GM12878 (cell line): ENCODE measurements at regions not wholly inside any gene's neighbourhood (a gene's known extent, or its start where the extent isn't known, plus 50 kb on each side); places are given as distances from the start of the nearest gene placed in this dataset.

Experiments used
- ATAC-seq: fragments of 200-7000 bp; cut with Tn5 transposase; 3 replicates; pipeline ENCODE4 v1.9.1; 2020; ENCODE audit warnings: mild to moderate bottlenecking, moderate library complexity
- BruUV-seq: library from RNA; stranded (reverse); fragments of 400-500 nt; replicated peaks from 2 replicates; lab custom pipeline; 2021; lab: Mats Ljungman, UMichigan
- CTCF ChIA-PET: fragments of 300-600 bp; sonication (Branson Sonifier 250); formaldehyde crosslinking; extraction: SDS; loops from one replicate; lab custom pipeline; 2021; ENCODE audit warnings: inconsistent platforms; lab: Yijun Ruan, JAX
- POLR2A ChIA-PET: fragments of 350-600 bp; formaldehyde crosslinking; extraction: SDS; loops from one replicate; lab custom pipeline; 2021; ENCODE audit warnings: inconsistent platforms; lab: Charles Lee
- RAD21 ChIA-PET: fragments of 300-600 bp; sonication (Branson Sonifier 250); formaldehyde crosslinking; loops from one replicate; lab custom pipeline; 2023; ENCODE audit warnings: antibody characterized with exemption; ENCODE audit not compliant: unreplicated experiment; lab: Charles Lee
- SMC1A ChIA-PET: fragments of 300-600 bp; sonication (Branson Sonifier 250); formaldehyde crosslinking; loops from one replicate; lab custom pipeline; 2023; ENCODE audit not compliant: unreplicated experiment, uncharacterized antibody; lab: Charles Lee
- DNase-seq: peaks from one replicate; pipeline ENCODE4 v3.0.0-alpha.2; 2011; ENCODE audit warnings: low read depth, low spot score
- FAIRE-seq: peaks from 3 replicates; lab custom pipeline; 2011; peaks lifted over from hg19 to GRCh38; lab: Jason Lieb, UNC
- H2AFZ ChIP-seq: 2 replicates; pipeline ENCODE4 v1.6.0; 2011; ENCODE audit warnings: low read depth, low read length, control low read depth; ENCODE audit not compliant: control insufficient read depth
- H3K27ac ChIP-seq: 2 replicates; pipeline ENCODE4 v1.5.1; 2011; ENCODE audit warnings: control low read depth; ENCODE audit not compliant: control insufficient read depth, insufficient read depth
- H3K27me3 ChIP-seq, 2 experiments: replicated peaks in 1 of 2; 2 replicates each; pipeline versions ENCODE4 v1.6.0 to v1.6.1; 2011; ENCODE audit warnings: low read length in 1 of 2; ENCODE audit not compliant: control insufficient read depth in 2 of 2, insufficient read depth in 2 of 2
- H3K36me3 ChIP-seq, 2 experiments: 2 replicates each; pipeline ENCODE4 v1.5.1; 2011; ENCODE audit warnings: low read length in 1 of 2; ENCODE audit not compliant: control insufficient read depth in 2 of 2, insufficient read depth in 2 of 2
- H3K4me1 ChIP-seq: 2 replicates; pipeline ENCODE4 v1.6.1; 2011; ENCODE audit warnings: mild to moderate bottlenecking, low read length, moderate library complexity, mixed read lengths; ENCODE audit not compliant: control insufficient read depth, insufficient read depth
- H3K4me2 ChIP-seq: 2 replicates; pipeline ENCODE4 v1.6.0; 2011; ENCODE audit warnings: control low read depth; ENCODE audit not compliant: control insufficient read depth, insufficient read depth
- H3K4me3 ChIP-seq: fragments of 200-600 bp; sonication (generic); 2 replicates; pipeline ENCODE4 v1.5.1; 2016
- H3K79me2 ChIP-seq: 2 replicates; pipeline ENCODE4 v1.6.0; 2011; ENCODE audit warnings: low read length; ENCODE audit not compliant: control insufficient read depth, insufficient read depth
- H3K9ac ChIP-seq: 2 replicates; pipeline ENCODE4 v1.8.0; 2011; ENCODE audit warnings: low read length, control low read depth, mixed read lengths; ENCODE audit not compliant: control insufficient read depth, insufficient read depth
- H3K9me3 ChIP-seq: replicated peaks from 3 replicates; pipeline ENCODE4 v1.5.1; 2011; ENCODE audit warnings: mild to moderate bottlenecking, low read length; ENCODE audit not compliant: control insufficient read depth, insufficient read depth
- H4K20me1 ChIP-seq: 2 replicates; pipeline ENCODE4 v1.6.0; 2011; ENCODE audit not compliant: control insufficient read depth, insufficient read depth
- MTA2 ChIP-seq: fragments of 450-650 bp; IDR thresholded peaks from 2 replicates; pipeline ENCODE4 v1.6.1; 2016; ENCODE audit warnings: low read depth, mild to moderate bottlenecking, moderate library complexity
- MYC ChIP-seq: IDR thresholded peaks from 2 replicates; pipeline ENCODE4 v1.6.1; 2011; ENCODE audit warnings: mild to moderate bottlenecking, low read length, moderate library complexity, inconsistent platforms; ENCODE audit not compliant: insufficient read depth, insufficient replicate concordance, insufficient read length, severe bottlenecking
- NR2C1 ChIP-seq: fragments of 450-650 bp; IDR thresholded peaks from 2 replicates; pipeline ENCODE4 v1.6.1; 2017; ENCODE audit warnings: antibody characterized with exemption, mild to moderate bottlenecking, moderate library complexity
- NR2C2 ChIP-seq: IDR thresholded peaks from 2 replicates; pipeline ENCODE4 v1.6.1; 2011; ENCODE audit warnings: borderline replicate concordance, low read depth; ENCODE audit not compliant: control insufficient read depth, insufficient read length
- NR2F1 ChIP-seq: fragments of 450-650 bp; conservative IDR thresholded peaks from 2 replicates; pipeline ENCODE4 v1.6.1; 2017; ENCODE audit warnings: mild to moderate bottlenecking
- PKNOX1 ChIP-seq: fragments of 450-650 bp; IDR thresholded peaks from 2 replicates; pipeline ENCODE4 v1.6.1; 2016; ENCODE audit warnings: mild to moderate bottlenecking
- POLR2AphosphoS2 ChIP-seq: IDR thresholded peaks from 2 replicates; pipeline ENCODE4 v1.6.1; 2011; ENCODE audit warnings: low read depth, mild to moderate bottlenecking, low read length, improper control_type of control experiment, moderate library complexity
- RAD51 ChIP-seq: fragments of 450-650 bp; IDR thresholded peaks from 2 replicates; pipeline ENCODE4 v1.6.1; 2016; ENCODE audit warnings: moderate library complexity, mild to moderate bottlenecking, inconsistent platforms
- SIX5 ChIP-seq: IDR thresholded peaks from 2 replicates; pipeline ENCODE4 v1.6.1; 2011; ENCODE audit warnings: mild to moderate bottlenecking, low read depth, low read length, moderate library complexity; ENCODE audit not compliant: severe bottlenecking
- STAT3 ChIP-seq: IDR thresholded peaks from 2 replicates; pipeline ENCODE4 v1.6.1; 2011; ENCODE audit warnings: low read depth, low read length, improper control_type of control experiment
- WRNIP1 ChIP-seq: IDR thresholded peaks from 2 replicates; pipeline ENCODE4 v1.6.1; 2011; ENCODE audit warnings: low read depth, low read length, improper control_type of control experiment, borderline replicate concordance
- YBX1 ChIP-seq: fragments of 450-650 bp; IDR thresholded peaks from 2 replicates; pipeline ENCODE4 v1.6.1; 2016; ENCODE audit warnings: antibody characterized with exemption
- ZNF384 ChIP-seq: IDR thresholded peaks from 2 replicates; pipeline ENCODE4 v1.6.1; 2012; ENCODE audit warnings: low read depth, mild to moderate bottlenecking, low read length, improper control_type of control experiment, borderline replicate concordance
- WGBS: methylation state at CpG from one replicate; pipeline ENCODE4 v1.1.6; 2016; ENCODE audit warnings: low lambda C conversion rate; ENCODE audit not compliant: insufficient replicate concordance, insufficient coverage; ENCODE audit errors: missing lambda C conversion rate; 5-methylcytosine and 5-hydroxymethylcytosine counted together
- in situ Hi-C: fragments of 300-500 bp; cut with MboI; formaldehyde crosslinking; loops from 9 replicates; pipeline ENCODE4 v1.14.3; 2018; ENCODE audit warnings: mixed read lengths
- intact Hi-C: fragments of 100-400 bp; cut with micrococcal nuclease; formaldehyde crosslinking; loops from one replicate; pipeline ENCODE4 v1.14.2; 2022; ENCODE audit not compliant: unreplicated experiment
- TF ChIP-seq, protein P1 (sequence below): fragments of 450-650 bp; formaldehyde crosslinking; IDR thresholded peaks from 2 replicates; pipeline ENCODE4 v1.4.0; 2022; ENCODE audit warnings: mild to moderate bottlenecking, moderate library complexity

GRCh38 chr7:156383526-156383925 lies 257.0 kb upstream of the RNF32 start:
- Histone ChIP-seq H3K27me3 (no peaks in the 10 kb centered on the region; a peak in 1 of 4 replicates), H4K20me1 (no peaks in the 10 kb centered on the region), H3K27ac (no peak overlapping the region), H3K4me2 (no peak overlapping the region), H3K9me3 (no peaks in the 10 kb centered on the region), H3K9ac (no peak overlapping the region), H3K79me2 (no peaks in the 10 kb centered on the region), H3K36me3 (no peaks in the 10 kb centered on the region), H2AFZ (no peak overlapping the region), H3K4me3 (no peak overlapping the region), H3K4me1 (no peaks in the 10 kb centered on the region)
- BruUV-seq = no TSS peak
- in situ Hi-C loops = no loop called here
- DNase-seq = no peak
- intact Hi-C loops = no loop called here
- ChIA-PET SMC1A (no interaction called here), CTCF (no interaction called here), POLR2A (no interaction called here), RAD21 (no interaction called here)
- WGBS = 14% methylated on average over 4 of the region's 4 CpGs
- TF ChIP-seq RAD51 = no peak
- no peak for FAIRE-seq
- no peak for ATAC-seq

DNA sequence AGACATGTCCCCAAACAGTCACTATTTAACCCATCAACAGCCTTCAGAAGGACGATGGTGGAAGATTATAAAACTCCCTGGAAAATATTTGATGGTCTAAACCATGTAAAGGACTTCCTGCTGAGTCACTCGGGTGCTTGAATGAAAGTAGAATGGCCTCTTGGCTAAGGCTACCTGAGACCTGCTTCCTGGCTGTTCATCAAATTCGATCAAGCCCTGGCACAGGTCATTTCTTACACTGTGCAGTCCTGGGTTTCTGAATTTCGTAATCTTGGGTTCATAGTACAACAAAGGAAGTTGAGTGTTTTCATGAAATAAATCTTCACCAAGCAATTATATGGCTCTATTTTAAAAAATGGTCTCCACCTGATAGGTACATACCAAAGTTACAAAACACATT lies 260.3 kb upstream of the RNF32 start:
- H3K4me3 ChIP-seq = no peak overlapping the region
- H3K36me3 ChIP-seq = no peaks in the 10 kb centered on the region
- no TSS peak for BruUV-seq
- in situ Hi-C loops (no loop called here), intact Hi-C loops (no loop called here)
- H3K9me3 ChIP-seq = no peaks in the 10 kb centered on the region
- POLR2A ChIA-PET = no interaction called here
- SMC1A ChIA-PET = no interaction called here
- WGBS = 0% methylated on average over 4 of the region's 4 CpGs
- H3K27ac ChIP-seq = no peak overlapping the region
- H4K20me1 ChIP-seq = no peaks in the 10 kb centered on the region
- no peaks in the 10 kb centered on the region for H3K79me2 ChIP-seq
- no peaks in the 10 kb centered on the region for H3K4me1 ChIP-seq
- DNase-seq (no peak), ATAC-seq (no peak), FAIRE-seq (no peak)
- no peak overlapping the region for H3K9ac ChIP-seq
- CTCF ChIA-PET = no interaction called here
- RAD21 ChIA-PET = no interaction called here
- no peaks in the 10 kb centered on the region; a peak in 1 of 4 replicates for H3K27me3 ChIP-seq
- no peak overlapping the region for H3K4me2 ChIP-seq
- H2AFZ ChIP-seq = no peak overlapping the region
- TF ChIP-seq, protein P1, sequence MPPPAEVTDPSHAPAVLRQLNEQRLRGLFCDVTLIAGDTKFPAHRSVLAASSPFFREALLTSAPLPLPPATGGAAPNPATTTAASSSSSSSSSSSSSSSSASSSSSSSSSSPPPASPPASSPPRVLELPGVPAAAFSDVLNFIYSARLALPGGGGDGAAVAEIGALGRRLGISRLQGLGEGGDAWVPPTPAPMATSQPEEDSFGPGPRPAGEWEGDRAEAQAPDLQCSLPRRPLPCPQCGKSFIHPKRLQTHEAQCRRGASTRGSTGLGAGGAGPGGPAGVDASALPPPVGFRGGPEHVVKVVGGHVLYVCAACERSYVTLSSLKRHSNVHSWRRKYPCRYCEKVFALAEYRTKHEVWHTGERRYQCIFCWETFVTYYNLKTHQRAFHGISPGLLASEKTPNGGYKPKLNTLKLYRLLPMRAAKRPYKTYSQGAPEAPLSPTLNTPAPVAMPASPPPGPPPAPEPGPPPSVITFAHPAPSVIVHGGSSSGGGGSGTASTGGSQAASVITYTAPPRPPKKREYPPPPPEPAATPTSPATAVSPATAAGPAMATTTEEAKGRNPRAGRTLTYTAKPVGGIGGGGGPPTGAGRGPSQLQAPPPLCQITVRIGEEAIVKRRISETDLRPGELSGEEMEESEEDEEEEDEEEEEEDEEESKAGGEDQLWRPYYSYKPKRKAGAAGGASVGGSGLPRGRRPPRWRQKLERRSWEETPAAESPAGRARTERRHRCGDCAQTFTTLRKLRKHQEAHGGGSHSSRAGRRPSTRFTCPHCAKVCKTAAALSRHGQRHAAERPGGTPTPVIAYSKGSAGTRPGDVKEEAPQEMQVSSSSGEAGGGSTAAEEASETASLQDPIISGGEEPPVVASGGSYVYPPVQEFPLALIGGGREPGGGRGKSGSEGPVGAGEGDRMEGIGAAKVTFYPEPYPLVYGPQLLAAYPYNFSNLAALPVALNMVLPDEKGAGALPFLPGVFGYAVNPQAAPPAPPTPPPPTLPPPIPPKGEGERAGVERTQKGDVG (CRISPR knock-in tag) = no peak
- TF ChIP-seq MYC (no peak), WRNIP1 (no peak), ZNF384 (no peak), POLR2AphosphoS2 (no peak), STAT3 (no peak), PKNOX1 (no peak), MTA2 (no peak), YBX1 (no peak), NR2F1 (no peak), NR2C1 (no peak), SIX5 (no peak), NR2C2 (no peak)
